Ovary (tissue), 7 donors: ENCODE measurements at regions not wholly inside any gene's neighbourhood (a gene's known extent, or its start where the extent isn't known, plus 50 kb on each side); places are given as distances from the start of the nearest gene placed in this dataset.

ENCODE experiments used
- DNase-seq, 5 donors: peaks; one replicate each; pipeline ENCODE4 v3.0.0-alpha.2; 2019 to 2020
- H3K27ac ChIP-seq, 2 donors: fragments of 200-600 bp; one replicate each; pipeline versions ENCODE4 v1.5.1 to v1.8.0; 2019 to 2022
- H3K27me3 ChIP-seq: fragments of 200-600 bp; one replicate; pipeline ENCODE4 v1.8.0; 2022
- H3K36me3 ChIP-seq: fragments of 200-600 bp; sonication (generic); one replicate; pipeline ENCODE4 v1.5.1; 2019
- H3K4me1 ChIP-seq: one replicate; pipeline ENCODE4 v1.8.1; 2013; ENCODE audit warnings: mild to moderate bottlenecking, moderate library complexity; ENCODE audit not compliant: insufficient read depth
- H3K4me3 ChIP-seq: fragments of 200-600 bp; sonication (generic); one replicate; pipeline ENCODE4 v1.5.1; 2017
- H3K9me3 ChIP-seq, 2 donors: fragments of 200-600 bp in 1 of 2; sonication (generic) in 1 of 2; one replicate each; pipeline versions ENCODE4 v1.5.1 to v1.8.1; 2013 to 2019; ENCODE audit warnings: mild to moderate bottlenecking in 1 of 2, moderate library complexity in 1 of 2
- CTCF ChIP-seq, 3 donors: fragments of 450-650 bp in 2 of 3; fragments of 200-600 bp in 1 of 3; IDR thresholded peaks; one replicate each; pipeline versions ENCODE4 v1.5.1 to v1.8.0; 2016 to 2022; ENCODE audit warnings: antibody characterized with exemption in 3 of 3, mild to moderate bottlenecking in 1 of 3
- EP300 ChIP-seq: sonication (generic); formaldehyde crosslinking; IDR thresholded peaks from one replicate; pipeline ENCODE4 v1.6.1; 2017; ENCODE audit warnings: antibody characterized with exemption
- POLR2A ChIP-seq: fragments of 450-650 bp; IDR thresholded peaks from one replicate; pipeline ENCODE4 v1.6.1; 2017; ENCODE audit warnings: antibody characterized with exemption, mild to moderate bottlenecking, moderate library complexity
- WGBS, 3 donors: extraction: QIAGEN DNeasy Blood & Tissue Kit in 1 of 3; methylation state at CpG; one replicate each; pipeline versions ENCODE4 v1.1.5 to v1.1.7; 2013 to 2017; 5-methylcytosine and 5-hydroxymethylcytosine counted together
- intact Hi-C, 4 donors: fragments of 100-400 bp; cut with DNase I; formaldehyde crosslinking; loops; one replicate each; pipeline versions ENCODE4 v1.11.0 to v1.15.1; 2022 to 2023
- donor health status: DM: no; HTN: no; CAD: no; lungs with moderate emphysema.
- donor health status: DM: no; HTN: no; CAD: no.
- donor health status: Bipolar disorder and iron deficiency.
- donor health status: DM: no; HTN: no; CAD: no.
- donor health status: DM: yes; HTN: yes; CAD: no.

- intact Hi-C loops = no loop called here
- H3K36me3 ChIP-seq = no peaks in the 10 kb centered on the region
Observed at GRCh38 chr9:2319421-2319820, 302.2 kb upstream of the VLDLR start.

GRCh38 chr9:2320114-2320513, 301.5 kb upstream of the VLDLR start:
- 91 to 94% (median 91%) methylated on average over 5 of the region's 5 CpGs for WGBS, 3 donors
- no peaks in the 10 kb centered on the region for H3K36me3 ChIP-seq
- intact Hi-C loops = no loop called here

More at GRCh38 chr9:2319421-2319820, 302.2 kb upstream of the VLDLR start:
- Histone ChIP-seq H3K27me3 (no peaks in the 10 kb centered on the region), H3K4me3 (no peak overlapping the region), H3K27ac (no peak overlapping the region), H3K9me3 (no peaks in the 10 kb centered on the region), H3K4me1 (no peaks in the 10 kb centered on the region)
- TF ChIP-seq EP300 = no peak
- TF ChIP-seq POLR2A = no peak
- no peak for TF ChIP-seq CTCF (IDR thresholded peaks at IDR 0.05)
- 82 to 86% (median 85%) methylated on average over 1 of the region's 1 CpG for WGBS, 3 donors
- no peak for DNase-seq

GRCh38 chr9:2320632-2321031, 301.0 kb upstream of the VLDLR start:
- 94 to 98% (median 97%) methylated on average over 2 of the region's 2 CpGs for WGBS, 3 donors
- no peaks in the 10 kb centered on the region for H3K4me1 ChIP-seq

More at GRCh38 chr9:2320114-2320513, 301.5 kb upstream of the VLDLR start:
- no peaks in the 10 kb centered on the region for H3K4me1 ChIP-seq
- DNase-seq = no peak
- H3K27me3 ChIP-seq = no peaks in the 10 kb centered on the region
- no peak overlapping the region for H3K27ac ChIP-seq
- H3K9me3 ChIP-seq = no peaks in the 10 kb centered on the region
- TF ChIP-seq CTCF (IDR thresholded peaks at IDR 0.05) = no peak
- no peak for TF ChIP-seq POLR2A
- no peak for TF ChIP-seq EP300
- H3K4me3 ChIP-seq = no peak overlapping the region

GRCh38 chr9:2321523-2322148, 300.0 kb upstream of the VLDLR start:
- Histone ChIP-seq H3K9me3 (no peaks in the 10 kb centered on the region), H3K36me3 (no peaks in the 10 kb centered on the region), H3K4me3 (no peak overlapping the region), H3K4me1 (no peaks in the 10 kb centered on the region), H3K27ac (no peak overlapping the region), H3K27me3 (no peaks in the 10 kb centered on the region)
- no peak for TF ChIP-seq EP300
- TF ChIP-seq POLR2A = no peak
- TF ChIP-seq CTCF (IDR thresholded peaks at IDR 0.05) = no peak
- no peak for DNase-seq
- intact Hi-C loops = no loop called here

More at GRCh38 chr9:2320632-2321031, 301.0 kb upstream of the VLDLR start:
- Histone ChIP-seq H3K27ac (no peak overlapping the region), H3K9me3 (no peaks in the 10 kb centered on the region), H3K36me3 (no peaks in the 10 kb centered on the region), H3K27me3 (no peaks in the 10 kb centered on the region), H3K4me3 (no peak overlapping the region)
- TF ChIP-seq CTCF (IDR thresholded peaks at IDR 0.05) (no peak), EP300 (no peak), POLR2A (no peak)
- DNase-seq = no peak
- intact Hi-C loops = no loop called here
